Heart right ventricle (tissue), 16 donors: ENCODE measurements at regions not wholly inside any gene's neighbourhood (a gene's known extent, or its start where the extent isn't known, plus 50 kb on each side); places are given as distances from the start of the nearest gene placed in this dataset.
"Not testable (repeated sequence)": the region's sequence is repeated elsewhere in the genome, so short reads cannot be mapped to it uniquely, and the experiment has no call there.

Experiments used
- ATAC-seq, 8 donors: fragments of 200-7000 bp; cut with Tn5 transposase; one replicate each; pipeline ENCODE4 v1.9.1; 2020; ENCODE audit warnings: mild to moderate bottlenecking in 8 of 8, moderate library complexity in 8 of 8, moderate number of reproducible peaks in 1 of 8
- DNase-seq, 2 donors: peaks; one replicate each; pipeline ENCODE4 v3.0.0-alpha.2; 2020
- H3K27ac ChIP-seq, 10 donors: fragments of 200-600 bp; sonication (generic) in 2 of 10; one replicate each; pipeline versions ENCODE4 v1.5.0 to v1.8.0; 2020 to 2022; ENCODE audit warnings: mild to moderate bottlenecking in 3 of 10
- H3K27me3 ChIP-seq, 7 donors: fragments of 200-600 bp; one replicate each; pipeline ENCODE4 v1.8.0; 2021 to 2022; ENCODE audit warnings: mild to moderate bottlenecking in 2 of 7
- H3K36me3 ChIP-seq, 9 donors: fragments of 200-600 bp; sonication (generic) in 1 of 9; one replicate each; pipeline versions ENCODE4 v1.5.0 to v1.8.0; 2020 to 2022; ENCODE audit warnings: mild to moderate bottlenecking in 2 of 9
- H3K4me1 ChIP-seq, 9 donors: fragments of 200-600 bp; sonication (generic) in 1 of 9; one replicate each; pipeline versions ENCODE4 v1.5.0 to v1.8.0; 2020 to 2022; ENCODE audit warnings: mild to moderate bottlenecking in 4 of 9
- H3K4me3 ChIP-seq, 10 donors: fragments of 200-600 bp; sonication (generic) in 2 of 10; one replicate each; pipeline versions ENCODE4 v1.5.0 to v1.8.0; 2020 to 2022; ENCODE audit warnings: mild to moderate bottlenecking in 7 of 10, moderate library complexity in 2 of 10
- H3K9me3 ChIP-seq, 11 donors: fragments of 200-600 bp in 10 of 11; sonication (generic) in 2 of 11; one replicate each; pipeline versions ENCODE4 v1.5.0 to v1.8.0; 2013 to 2022; ENCODE audit warnings: mild to moderate bottlenecking in 2 of 11, control low read depth in 1 of 11, moderate library complexity in 1 of 11
- WGBS, 2 donors: extraction: QIAGEN DNeasy Blood & Tissue Kit; methylation state at CpG; one replicate each; pipeline ENCODE4 v1.1.7; 2013; ENCODE audit warnings: inconsistent platforms in 1 of 2; 5-methylcytosine and 5-hydroxymethylcytosine counted together
- intact Hi-C, 10 donors: fragments of 100-400 bp; cut with DNase I; formaldehyde crosslinking; loops; one replicate each; pipeline versions ENCODE4 v1.11.1 to v1.14.2; 2022
- TF ChIP-seq, protein P1 (sequence below), 9 donors: fragments of 200-600 bp; sonication (generic) in 2 of 9; IDR thresholded peaks; one replicate each; pipeline versions ENCODE4 v1.5.0 to v1.8.0; 2021 to 2022; ENCODE audit warnings: antibody characterized with exemption in 9 of 9, mild to moderate bottlenecking in 5 of 9, moderate library complexity in 1 of 9
- donor health status: Arrhythmogenic right ventricular cardiomyopathy.
- donor health status: ischemic (EF 13 %, LVEDD 7.1; RV severe dilation, severe dysfunction).
- donor health status: healthy with polysubstance abuse.
- donor health status: DM: no; HTN: yes; CAD: no.
- donor health status: DM: no; HTN: no; CAD: no.
- donor health status: ischemic (EF 25% LVEDD 6.9; RV normal size, moderate dysfunction).
- donor health status: ischemic (EF 25% LVEDD 5.7; RV mildly dilated, moderate dysfunction).
- donor health status: healthy.
- donor health status: DM: yes; HTN: yes; CAD: no.
- donor health status: Ischemic cardiomyopathy.
- donor health status: ischemic (EF 35%, LVEDD 5.7; RV mildly dilated, moderate dysfunction).
- donor health status: nonischemic (EF 11% LVEDD 7.7; RV severe dilation, severe dysfunction).
- donor health status: DM: yes; HTN: yes; CAD: no.
- donor health status: PGD.
- donor health status: ischemic (EF 29% LVEDD 5.4; RV normal size, mild dysfunction).
- donor health status: nonischemic (EF 23%, LVEDD 6.1; RV moderate dilation, normal function).

GRCh38 chr13:81012031-81012430, 671.1 kb upstream of the SPRY2 start:
- H3K4me3 ChIP-seq, result no peak overlapping the region
- 94% methylated on average over 4 of the region's 4 CpGs for WGBS, 2 donors

DNA sequence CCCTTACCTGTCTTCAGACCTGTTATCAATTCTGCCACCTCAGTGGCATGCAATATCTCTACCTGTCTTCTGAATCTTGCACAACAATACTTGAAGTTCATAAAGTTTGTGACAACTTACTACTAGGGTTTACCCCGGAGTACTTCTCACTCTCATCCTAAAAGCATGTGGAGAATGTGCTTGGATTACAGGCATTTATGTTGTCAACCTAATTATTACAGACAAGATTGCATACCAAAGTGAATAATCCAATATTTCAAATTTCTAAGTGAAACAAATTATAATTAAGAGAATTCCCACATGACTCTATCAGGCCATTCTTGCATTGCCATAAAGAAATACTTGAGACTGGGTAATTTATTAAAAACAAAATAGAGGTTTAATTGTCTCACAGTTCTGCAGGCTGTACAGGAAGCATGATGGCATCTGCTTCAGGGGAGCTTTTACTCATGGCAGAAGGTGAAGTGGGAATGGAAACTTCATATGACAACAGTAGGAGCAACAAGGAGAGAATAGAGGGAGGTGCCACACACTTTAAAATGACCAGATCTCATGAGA, 661.0 kb upstream of the SPRY2 start:
- Histone ChIP-seq H3K27me3 (no peaks in the 10 kb centered on the region), H3K9me3 (peaks cover 0 to 35% (median 13%) of the 10 kb centered on the region in 11 donors), H3K4me3 (no peak overlapping the region), H3K36me3 (no peaks in the 10 kb centered on the region), H3K27ac (no peak overlapping the region), H3K4me1 (no peaks in the 10 kb centered on the region)
- DNase-seq (no peak), ATAC-seq (no peak)
- intact Hi-C loops, result no loop called here
- TF ChIP-seq, protein P1, sequence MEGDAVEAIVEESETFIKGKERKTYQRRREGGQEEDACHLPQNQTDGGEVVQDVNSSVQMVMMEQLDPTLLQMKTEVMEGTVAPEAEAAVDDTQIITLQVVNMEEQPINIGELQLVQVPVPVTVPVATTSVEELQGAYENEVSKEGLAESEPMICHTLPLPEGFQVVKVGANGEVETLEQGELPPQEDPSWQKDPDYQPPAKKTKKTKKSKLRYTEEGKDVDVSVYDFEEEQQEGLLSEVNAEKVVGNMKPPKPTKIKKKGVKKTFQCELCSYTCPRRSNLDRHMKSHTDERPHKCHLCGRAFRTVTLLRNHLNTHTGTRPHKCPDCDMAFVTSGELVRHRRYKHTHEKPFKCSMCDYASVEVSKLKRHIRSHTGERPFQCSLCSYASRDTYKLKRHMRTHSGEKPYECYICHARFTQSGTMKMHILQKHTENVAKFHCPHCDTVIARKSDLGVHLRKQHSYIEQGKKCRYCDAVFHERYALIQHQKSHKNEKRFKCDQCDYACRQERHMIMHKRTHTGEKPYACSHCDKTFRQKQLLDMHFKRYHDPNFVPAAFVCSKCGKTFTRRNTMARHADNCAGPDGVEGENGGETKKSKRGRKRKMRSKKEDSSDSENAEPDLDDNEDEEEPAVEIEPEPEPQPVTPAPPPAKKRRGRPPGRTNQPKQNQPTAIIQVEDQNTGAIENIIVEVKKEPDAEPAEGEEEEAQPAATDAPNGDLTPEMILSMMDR (IDR thresholded peaks at IDR 0.05), result no peak
- 38 to 56% methylated on average over 1 of the region's 1 CpG for WGBS, 2 donors

More at GRCh38 chr13:81012031-81012430, 671.1 kb upstream of the SPRY2 start:
- no peaks in the 10 kb centered on the region for H3K36me3 ChIP-seq
- no peak for DNase-seq
- ATAC-seq, result no peak
- no peak overlapping the region for H3K27ac ChIP-seq
- H3K4me1 ChIP-seq, result peaks cover 0 to 1% (median 0%) of the 10 kb centered on the region in 9 donors
- H3K27me3 ChIP-seq, result no peaks in the 10 kb centered on the region
- peaks cover 0 to 38% (median 8%) of the 10 kb centered on the region in 11 donors for H3K9me3 ChIP-seq
- intact Hi-C loops, result loop anchor here in 6 of 10 donors (10.0 kb wide), 4 partner anchors 647 to 1237 kb away; partner anchors contain the start of gene SPRY2 (in 3 of the 6)
- TF ChIP-seq, protein P1 (IDR thresholded peaks at IDR 0.05), result no peak

GRCh38 chr13:80998603-80999002, 657.7 kb upstream of the SPRY2 start:
- H3K4me1 ChIP-seq, H3K36me3 ChIP-seq, H3K4me3 ChIP-seq, H3K27me3 ChIP-seq, H3K27ac ChIP-seq, DNase-seq, intact Hi-C loops, ATAC-seq: not testable (repeated sequence)
- peaks cover 0 to 37% (median 12%) of the 10 kb centered on the region in 11 donors for H3K9me3 ChIP-seq
- 93 to 95% methylated on average over 15 of the region's 15 CpGs for WGBS, 2 donors

GRCh38 chr13:80989747-80990146, 648.8 kb upstream of the SPRY2 start:
- WGBS, 2 donors, result 66 to 81% methylated on average over 1 of the region's 1 CpG
- Histone ChIP-seq H3K36me3 (no peaks in the 10 kb centered on the region), H3K9me3 (peaks cover 0 to 39% (median 3%) of the 10 kb centered on the region in 11 donors), H3K27me3 (no peaks in the 10 kb centered on the region), H3K4me1 (peaks cover 0 to 6% (median 0%) of the 10 kb centered on the region in 9 donors), H3K27ac (no peak overlapping the region), H3K4me3 (no peak overlapping the region)
- ATAC-seq, result no peak
- intact Hi-C loops, result no loop called here
- no peak for DNase-seq
- TF ChIP-seq, protein P1 (IDR thresholded peaks at IDR 0.05), result no peak

- H3K9me3 ChIP-seq, result peaks cover 0 to 39% (median 3%) of the 10 kb centered on the region in 11 donors
- no peak overlapping the region for H3K27ac ChIP-seq
- DNase-seq (no peak), ATAC-seq (no peak)
- peaks cover 0 to 6% (median 0%) of the 10 kb centered on the region in 9 donors for H3K4me1 ChIP-seq
- H3K27me3 ChIP-seq, result no peaks in the 10 kb centered on the region
- intact Hi-C loops, result no loop called here
- 81 to 88% methylated on average over 6 of the region's 6 CpGs for WGBS, 2 donors
- TF ChIP-seq, protein P1 (IDR thresholded peaks at IDR 0.05), result no peak
- no peaks in the 10 kb centered on the region for H3K36me3 ChIP-seq
- no peak overlapping the region for H3K4me3 ChIP-seq
These were observed 648.3 kb upstream of the SPRY2 start for GRCh38 chr13:80989241-80989640.
